ENCODE measurements at regions not wholly inside any gene's neighbourhood (a gene's known extent, or its start where the extent isn't known, plus 50 kb on each side); places are given as distances from the start of the nearest gene placed in this dataset.

GRCh38 chr2:3059141-3059925 is 318.3 kb downstream of the EIPR1 start:
- Histone ChIP-seq H3K9ac (ENCODE audit: insufficient read depth, low read length) (no peak overlapping the region), H3K4me2 (ENCODE audit: extremely low read depth, insufficient read depth, low read length) (no peak overlapping the region), H4K20me1 (ENCODE audit: control insufficient read depth, extremely low read depth, insufficient read depth, low read length) (no peaks in the 10 kb centered on the region), H2AFZ (ENCODE audit: low read length) (no peak overlapping the region), H3K9me3 (ENCODE audit: control insufficient read depth, insufficient read depth, low read depth, low read length) (no peaks in the 10 kb centered on the region), H3K4me1 (ENCODE audit: control insufficient read depth, extremely low read depth, insufficient read depth, low read length) (no peaks in the 10 kb centered on the region), H3K27me3 (ENCODE audit: control insufficient read depth, insufficient read depth, low read length) (no peaks in the 10 kb centered on the region), H3K4me3 (replicated peaks in 1 of 4; ENCODE audit: control extremely low read depth in 1 of 4, insufficient read depth in 1 of 4, low read depth in 3 of 4, low read length in 4 of 4) (no peak overlapping the region), H3K27ac (ENCODE audit: insufficient read depth, low read length) (no peak overlapping the region), H3K36me3 (ENCODE audit: control insufficient read depth, insufficient read depth, low read length) (no peaks in the 10 kb centered on the region), H3K79me2 (ENCODE audit: control insufficient read depth, insufficient read depth, low read length) (no peaks in the 10 kb centered on the region)
- DNase-seq (ENCODE audit: low read depth in 2 of 2), result no peak
- TF ChIP-seq EZH2 (IDR thresholded peaks at IDR 0.05; ENCODE audit: low read length, missing control alignments) (no peak), CTCF (conservative IDR thresholded peaks at IDR 0.05 in 1 of 2, IDR thresholded peaks at IDR 0.05 in 1 of 2; ENCODE audit: low read depth in 1 of 2, low read length in 2 of 2) (no peak)

DNA sequence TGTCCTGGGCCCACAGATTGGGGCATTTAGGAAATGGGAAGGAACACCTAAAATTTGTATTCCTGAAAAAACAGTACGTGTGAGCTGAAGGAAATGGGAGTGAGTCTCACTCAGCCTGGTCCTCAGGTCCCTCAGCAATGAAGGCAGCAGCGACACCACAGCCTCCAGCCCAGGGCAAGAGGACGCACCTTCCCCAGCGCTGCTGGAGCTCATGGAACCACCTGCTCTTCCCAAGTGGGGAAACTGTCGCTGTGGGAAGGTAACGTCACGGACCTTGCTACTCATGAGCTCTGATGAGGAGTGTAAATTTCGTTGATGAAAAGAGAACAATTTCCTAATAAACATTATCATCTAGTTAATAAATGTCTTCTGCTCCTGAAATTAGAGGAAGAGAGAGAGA is 323.6 kb downstream of the EIPR1 start:
- no peak overlapping the region for H3K9ac ChIP-seq (ENCODE audit: insufficient read depth, low read length)

GRCh38 chr2:3051266-3051665 is 326.4 kb downstream of the EIPR1 start:
- no peaks in the 10 kb centered on the region for H3K36me3 ChIP-seq (ENCODE audit: control insufficient read depth, insufficient read depth, low read length)
- H3K27ac ChIP-seq (ENCODE audit: insufficient read depth, low read length), result no peak overlapping the region
- no peak overlapping the region for H3K4me2 ChIP-seq (ENCODE audit: extremely low read depth, insufficient read depth, low read length)

More for the DNA sequence above, 323.6 kb downstream of the EIPR1 start:
- Histone ChIP-seq H3K4me2 (ENCODE audit: extremely low read depth, insufficient read depth, low read length) (no peak overlapping the region), H3K79me2 (ENCODE audit: control insufficient read depth, insufficient read depth, low read length) (no peaks in the 10 kb centered on the region), H3K4me1 (ENCODE audit: control insufficient read depth, extremely low read depth, insufficient read depth, low read length) (no peaks in the 10 kb centered on the region), H2AFZ (ENCODE audit: low read length) (no peak overlapping the region), H3K9me3 (ENCODE audit: control insufficient read depth, insufficient read depth, low read depth, low read length) (no peaks in the 10 kb centered on the region), H4K20me1 (ENCODE audit: control insufficient read depth, extremely low read depth, insufficient read depth, low read length) (no peaks in the 10 kb centered on the region), H3K36me3 (ENCODE audit: control insufficient read depth, insufficient read depth, low read length) (no peaks in the 10 kb centered on the region), H3K27me3 (ENCODE audit: control insufficient read depth, insufficient read depth, low read length) (no peaks in the 10 kb centered on the region), H3K4me3 (replicated peaks in 1 of 4; ENCODE audit: control extremely low read depth in 1 of 4, insufficient read depth in 1 of 4, low read depth in 3 of 4, low read length in 4 of 4) (no peak overlapping the region), H3K27ac (ENCODE audit: insufficient read depth, low read length) (no peak overlapping the region)
- no peak for TF ChIP-seq EZH2 (IDR thresholded peaks at IDR 0.05; ENCODE audit: low read length, missing control alignments)
- no peak for TF ChIP-seq CTCF (conservative IDR thresholded peaks at IDR 0.05 in 1 of 2, IDR thresholded peaks at IDR 0.05 in 1 of 2; ENCODE audit: low read depth in 1 of 2, low read length in 2 of 2)
- no peak for DNase-seq (ENCODE audit: low read depth in 2 of 2)

More at GRCh38 chr2:3051266-3051665, 326.4 kb downstream of the EIPR1 start:
- TF ChIP-seq CTCF (conservative IDR thresholded peaks at IDR 0.05 in 1 of 2, IDR thresholded peaks at IDR 0.05 in 1 of 2; ENCODE audit: low read depth in 1 of 2, low read length in 2 of 2), result no peak
- TF ChIP-seq EZH2 (IDR thresholded peaks at IDR 0.05; ENCODE audit: low read length, missing control alignments), result no peak
- Histone ChIP-seq H2AFZ (ENCODE audit: low read length) (no peak overlapping the region), H3K4me1 (ENCODE audit: control insufficient read depth, extremely low read depth, insufficient read depth, low read length) (no peaks in the 10 kb centered on the region), H3K4me3 (replicated peaks in 1 of 4; ENCODE audit: control extremely low read depth in 1 of 4, insufficient read depth in 1 of 4, low read depth in 3 of 4, low read length in 4 of 4) (no peak overlapping the region), H3K9ac (ENCODE audit: insufficient read depth, low read length) (no peak overlapping the region), H3K9me3 (ENCODE audit: control insufficient read depth, insufficient read depth, low read depth, low read length) (no peaks in the 10 kb centered on the region), H3K79me2 (ENCODE audit: control insufficient read depth, insufficient read depth, low read length) (no peaks in the 10 kb centered on the region), H3K27me3 (ENCODE audit: control insufficient read depth, insufficient read depth, low read length) (no peaks in the 10 kb centered on the region), H4K20me1 (ENCODE audit: control insufficient read depth, extremely low read depth, insufficient read depth, low read length) (no peaks in the 10 kb centered on the region)
- DNase-seq (ENCODE audit: low read depth in 2 of 2), result no peak

All from fibroblast of lung (primary cell).